ENCODE measurements at regions not wholly inside any gene's neighbourhood (a gene's known extent, or its start where the extent isn't known, plus 50 kb on each side); places are given as distances from the start of the nearest gene placed in this dataset.

- no peak for TF ChIP-seq GATA2 (IDR thresholded peaks at IDR 0.05; ENCODE audit: low read depth, low read length)
- TF ChIP-seq GATA3 (IDR thresholded peaks at IDR 0.05; ENCODE audit: low read depth, low read length) = no peak
Observed at GRCh38 chr2:196389670-196390069, 218.3 kb upstream of the STK17B start.

All from SH-SY5Y (cell line).